ENCODE measurements at regions not wholly inside any gene's neighbourhood (a gene's known extent, or its start where the extent isn't known, plus 50 kb on each side); places are given as distances from the start of the nearest gene placed in this dataset.

DNA sequence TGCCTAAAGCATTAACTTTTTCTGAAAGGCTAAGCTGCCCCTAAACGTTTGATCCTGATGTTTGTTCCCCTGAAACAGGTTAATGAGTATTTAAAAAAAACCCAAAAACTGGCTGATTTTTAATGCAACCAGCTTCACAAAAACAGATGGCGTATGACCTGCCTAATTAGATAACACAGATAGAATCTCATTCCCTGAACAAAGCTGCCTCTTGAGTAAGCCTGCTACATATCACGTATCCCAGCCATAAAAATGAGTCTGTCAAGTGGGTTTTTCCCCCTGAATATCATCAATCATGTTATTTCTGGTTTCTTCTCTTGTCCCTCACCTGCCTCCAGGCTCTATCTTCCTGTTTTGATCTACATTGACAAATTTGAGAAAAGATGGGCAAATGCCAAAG lies 154.2 kb upstream of the FAM9B start:
- H3K4me3 ChIP-seq, result no peak overlapping the region
- H3K27ac ChIP-seq, result no peak overlapping the region
- peaks cover 11% of the 10 kb centered on the region for H3K4me1 ChIP-seq (ENCODE audit: low read depth)
- H3K27me3 ChIP-seq, result no peaks in the 10 kb centered on the region
- no peak for DNase-seq (ENCODE audit: low read depth in 1 of 2, low spot score in 1 of 2)
- no peak for TF ChIP-seq CTCF (IDR thresholded peaks at IDR 0.05; ENCODE audit: low read depth, low read length)
- H3K36me3 ChIP-seq, result no peaks in the 10 kb centered on the region
- H3K9me3 ChIP-seq (ENCODE audit: low read depth), result no peaks in the 10 kb centered on the region

- H3K9me3 ChIP-seq (ENCODE audit: low read depth), result no peaks in the 10 kb centered on the region
- H3K27me3 ChIP-seq, result no peaks in the 10 kb centered on the region
- DNase-seq (ENCODE audit: low read depth in 1 of 2, low spot score in 1 of 2), result no peak
- peaks cover 11% of the 10 kb centered on the region for H3K4me1 ChIP-seq (ENCODE audit: low read depth)
- no peak overlapping the region for H3K4me3 ChIP-seq
- no peak overlapping the region for H3K27ac ChIP-seq
- TF ChIP-seq CTCF (IDR thresholded peaks at IDR 0.05; ENCODE audit: low read depth, low read length), result no peak
- no peaks in the 10 kb centered on the region for H3K36me3 ChIP-seq
These were observed 155.4 kb upstream of the FAM9B start for GRCh38 chrX:9189286-9189685.

- Histone ChIP-seq H3K4me3 (no peak overlapping the region), H3K9me3 (ENCODE audit: low read depth) (no peaks in the 10 kb centered on the region), H3K4me1 (ENCODE audit: low read depth) (peaks cover 11% of the 10 kb centered on the region), H3K27ac (no peak overlapping the region), H3K27me3 (no peaks in the 10 kb centered on the region), H3K36me3 (no peaks in the 10 kb centered on the region)
- TF ChIP-seq CTCF (IDR thresholded peaks at IDR 0.05; ENCODE audit: low read depth, low read length), result no peak
- no peak for DNase-seq (ENCODE audit: low read depth in 1 of 2, low spot score in 1 of 2)
These were observed 157.5 kb upstream of the FAM9B start for GRCh38 chrX:9191392-9191791.

DNA sequence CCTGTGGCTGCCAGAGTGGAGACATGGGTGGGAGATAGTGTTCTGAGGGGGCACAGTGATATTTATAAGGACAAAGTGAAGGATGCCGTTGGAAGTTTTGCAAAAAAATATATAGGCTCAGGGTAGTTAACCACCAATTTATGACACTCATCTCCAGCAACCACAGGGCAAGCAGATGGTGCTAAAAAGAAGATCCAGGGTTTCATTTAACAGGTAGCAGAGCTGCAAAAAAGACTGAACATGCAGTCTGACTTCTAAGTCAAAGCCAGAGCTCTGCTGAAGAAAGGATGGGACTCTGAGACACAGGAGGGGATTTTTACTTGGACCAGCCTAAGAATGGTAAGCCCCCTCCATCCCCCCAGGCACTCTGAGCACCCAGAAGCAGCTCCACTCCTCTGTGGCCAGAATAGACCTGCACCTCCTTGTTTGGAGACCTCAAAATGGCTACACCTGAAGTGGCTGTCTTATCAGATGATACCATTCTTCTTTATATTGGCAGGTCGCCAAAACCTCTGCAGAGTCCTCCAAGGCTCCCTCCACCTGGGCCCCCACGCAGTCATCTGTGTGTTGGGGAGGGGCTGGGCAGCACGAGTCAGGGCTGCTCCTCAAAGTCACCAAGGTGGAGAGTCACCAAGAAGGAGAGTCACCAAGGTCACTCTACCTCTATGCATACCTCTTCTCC lies 161.4 kb upstream of the FAM9B start:
- DNase-seq (ENCODE audit: low read depth in 1 of 2, low spot score in 1 of 2), result no peak
- no peak overlapping the region for H3K27ac ChIP-seq
- no peaks in the 10 kb centered on the region for H3K4me1 ChIP-seq (ENCODE audit: low read depth)
- no peaks in the 10 kb centered on the region for H3K36me3 ChIP-seq
- no peak overlapping the region for H3K4me3 ChIP-seq
- TF ChIP-seq CTCF (IDR thresholded peaks at IDR 0.05; ENCODE audit: low read depth, low read length), result no peak
- H3K9me3 ChIP-seq (ENCODE audit: low read depth), result no peaks in the 10 kb centered on the region
- H3K27me3 ChIP-seq, result no peaks in the 10 kb centered on the region

GRCh38 chrX:9196961-9197640 lies 163.2 kb upstream of the FAM9B start:
- DNase-seq (ENCODE audit: low read depth in 1 of 2, low spot score in 1 of 2), result peak in 1 of 2 donors; percentile 9
- H3K27me3 ChIP-seq, result no peaks in the 10 kb centered on the region
- H3K27ac ChIP-seq, result no peak overlapping the region
- H3K36me3 ChIP-seq, result no peaks in the 10 kb centered on the region
- no peaks in the 10 kb centered on the region for H3K4me1 ChIP-seq (ENCODE audit: low read depth)
- no peak for TF ChIP-seq CTCF (IDR thresholded peaks at IDR 0.05; ENCODE audit: low read depth, low read length)
- H3K9me3 ChIP-seq (ENCODE audit: low read depth), result no peaks in the 10 kb centered on the region
- no peak overlapping the region for H3K4me3 ChIP-seq
